Lower leg skin (tissue), 3 donors: ENCODE measurements at regions not wholly inside any gene's neighbourhood (a gene's known extent, or its start where the extent isn't known, plus 50 kb on each side); places are given as distances from the start of the nearest gene placed in this dataset.

ENCODE experiments used
- CTCF ChIP-seq, 3 donors: fragments of 450-650 bp; IDR thresholded peaks; one replicate each; pipeline ENCODE4 v1.5.1; 2016; ENCODE audit warnings: antibody characterized with exemption in 3 of 3, mild to moderate bottlenecking in 3 of 3, moderate library complexity in 2 of 3
- POLR2A ChIP-seq, 2 donors: fragments of 450-650 bp; IDR thresholded peaks; one replicate each; pipeline ENCODE4 v1.6.1; 2016 to 2017; ENCODE audit warnings: antibody characterized with exemption in 2 of 2, mild to moderate bottlenecking in 1 of 2, moderate library complexity in 1 of 2

GRCh38 chr7:15834446-15834845, 148.0 kb upstream of the MEOX2 start:
- TF ChIP-seq CTCF (IDR thresholded peaks at IDR 0.05) (no peak), POLR2A (IDR thresholded peaks at IDR 0.05) (no peak)
